IMR-90 (cell line): ENCODE measurements at regions not wholly inside any gene's neighbourhood (a gene's known extent, or its start where the extent isn't known, plus 50 kb on each side); places are given as distances from the start of the nearest gene placed in this dataset.

Source experiments
- ATAC-seq: fragments of 200-7000 bp; cut with Tn5 transposase; 2 replicates; pipeline ENCODE4 v1.9.1; 2020; ENCODE audit warnings: low read depth, mild to moderate bottlenecking, moderate library complexity
- BruUV-seq: library from RNA; stranded (reverse); fragments of 400-500 nt; replicated peaks from 2 replicates; lab custom pipeline; 2021; lab: Mats Ljungman, UMichigan
- CTCF ChIA-PET: fragments of 300-600 bp; formaldehyde crosslinking; extraction: SDS; loops from one replicate; lab custom pipeline; 2021; ENCODE audit warnings: antibody characterized with exemption; lab: Yijun Ruan, JAX
- POLR2A ChIA-PET: fragments of 300-600 bp; sonication (Branson Sonifier 250); formaldehyde crosslinking; loops from one replicate; lab custom pipeline; 2022; ENCODE audit warnings: antibody characterized with exemption; ENCODE audit not compliant: unreplicated experiment; lab: Charles Lee
- DNase-seq: peaks from one replicate; pipeline ENCODE4 v3.0.0; 2013
- H2AFZ ChIP-seq: replicated peaks from 2 replicates; pipeline ENCODE3; 2013; ENCODE audit warnings: low read length, mild to moderate bottlenecking; ENCODE audit not compliant: poor library complexity
- H2AK5ac ChIP-seq: 2 replicates; pipeline ENCODE4 v1.6.1; 2013; ENCODE audit warnings: low read depth, low read length, inconsistent platforms
- H2AK9ac ChIP-seq: replicated peaks from 2 replicates; pipeline ENCODE3; 2013; ENCODE audit warnings: mild to moderate bottlenecking, low read depth, low read length, moderate library complexity; ENCODE audit not compliant: poor library complexity
- H2BK120ac ChIP-seq: 2 replicates; pipeline ENCODE4 v1.6.1; 2013; ENCODE audit warnings: low read depth, low read length, inconsistent platforms
- H2BK15ac ChIP-seq: 3 replicates; pipeline ENCODE4 v1.6.1; 2013; ENCODE audit warnings: low read depth, low read length, inconsistent platforms
- H2BK20ac ChIP-seq: 2 replicates; pipeline ENCODE4 v1.6.1; 2013; ENCODE audit warnings: low read depth, mild to moderate bottlenecking, inconsistent platforms, low read length, moderate library complexity
- H2BK5ac ChIP-seq: 2 replicates; pipeline ENCODE4 v1.6.1; 2013; ENCODE audit warnings: mild to moderate bottlenecking, low read depth, low read length, inconsistent platforms; ENCODE audit not compliant: poor library complexity, severe bottlenecking
- H3K14ac ChIP-seq: replicated peaks from 2 replicates; pipeline ENCODE4 v1.6.1; 2013; ENCODE audit warnings: low read depth, low read length, inconsistent platforms
- H3K18ac ChIP-seq: 2 replicates; pipeline ENCODE4 v1.6.1; 2013; ENCODE audit warnings: low read depth, low read length, control low read depth
- H3K23ac ChIP-seq: 2 replicates; pipeline ENCODE4 v1.6.1; 2013; ENCODE audit warnings: low read depth, low read length, inconsistent platforms
- H3K27ac ChIP-seq: 2 replicates; pipeline ENCODE4 v1.5.1; 2013; ENCODE audit warnings: mild to moderate bottlenecking, control low read depth, low read length; ENCODE audit not compliant: insufficient read depth
- H3K27me3 ChIP-seq: 2 replicates; pipeline ENCODE4 v1.6.1; 2013; ENCODE audit warnings: low read length; ENCODE audit not compliant: control insufficient read depth, insufficient read depth
- H3K36me3 ChIP-seq: 2 replicates; pipeline ENCODE4 v1.6.1; 2013; ENCODE audit warnings: low read length, mixed read lengths; ENCODE audit not compliant: control insufficient read depth, insufficient read depth
- H3K4ac ChIP-seq: 2 replicates; pipeline ENCODE4 v1.6.1; 2013; ENCODE audit warnings: low read depth, low read length, inconsistent platforms
- H3K4me1 ChIP-seq: 2 replicates; pipeline ENCODE4 v1.6.1; 2013; ENCODE audit warnings: low read length, mixed read lengths; ENCODE audit not compliant: control insufficient read depth, insufficient read depth
- H3K4me2 ChIP-seq: 2 replicates; pipeline ENCODE4 v1.6.1; 2013; ENCODE audit warnings: low read depth, mild to moderate bottlenecking, control low read depth, low read length, moderate library complexity
- H3K4me3 ChIP-seq: 2 replicates; pipeline ENCODE4 v1.5.1; 2013; ENCODE audit warnings: low read depth, mild to moderate bottlenecking, control low read depth, low read length, moderate library complexity; ENCODE audit not compliant: insufficient read depth
- H3K56ac ChIP-seq: 2 replicates; pipeline ENCODE4 v1.6.1; 2013; ENCODE audit warnings: low read length, inconsistent platforms; ENCODE audit not compliant: insufficient read depth; ENCODE audit errors: extremely low read depth
- H3K79me1 ChIP-seq, 2 experiments: 2 replicates each; pipeline ENCODE4 v1.6.1; 2013; ENCODE audit warnings: low read length in 2 of 2, inconsistent platforms in 1 of 2, low read depth in 1 of 2
- H3K9ac ChIP-seq: 2 replicates; pipeline ENCODE4 v1.6.1; 2013; ENCODE audit warnings: low read depth, low read length, control low read depth
- H3K9me1 ChIP-seq: 2 replicates; pipeline ENCODE4 v1.6.1; 2013; ENCODE audit warnings: low read length, inconsistent platforms; ENCODE audit not compliant: insufficient read depth
- H3K9me3 ChIP-seq: 2 replicates; pipeline ENCODE4 v1.6.1; 2013; ENCODE audit warnings: low read length; ENCODE audit not compliant: control insufficient read depth, insufficient read depth
- H4K20me1 ChIP-seq: 2 replicates; pipeline ENCODE4 v1.6.1; 2013; ENCODE audit warnings: low read length, inconsistent platforms; ENCODE audit not compliant: insufficient read depth
- H4K5ac ChIP-seq: 2 replicates; pipeline ENCODE4 v1.6.1; 2013; ENCODE audit warnings: mild to moderate bottlenecking, low read depth, low read length, control low read depth
- H4K8ac ChIP-seq, 2 experiments: 2 replicates each; pipeline ENCODE4 v1.6.1; 2013; ENCODE audit warnings: low read depth in 2 of 2, low read length in 2 of 2, control low read depth in 1 of 2, inconsistent platforms in 1 of 2
- H4K91ac ChIP-seq: 2 replicates; pipeline ENCODE4 v1.6.1; 2013; ENCODE audit warnings: low read depth, low read length, inconsistent platforms; ENCODE audit not compliant: insufficient read depth
- CEBPB ChIP-seq: IDR thresholded peaks from 2 replicates; pipeline ENCODE4 v1.6.1; 2012; ENCODE audit warnings: low read depth, low read length, improper control_type of control experiment
- CHD1 ChIP-seq: IDR thresholded peaks from 2 replicates; pipeline ENCODE4 v1.6.1; 2012; ENCODE audit warnings: low read depth, low read length, improper control_type of control experiment
- MAFK ChIP-seq: IDR thresholded peaks from 2 replicates; pipeline ENCODE4 v1.6.1; 2012; ENCODE audit warnings: low read depth, low read length, improper control_type of control experiment
- MAZ ChIP-seq: IDR thresholded peaks from 2 replicates; pipeline ENCODE4 v1.6.1; 2012; ENCODE audit warnings: low read depth, mild to moderate bottlenecking, low read length, improper control_type of control experiment, moderate library complexity, borderline replicate concordance
- MXI1 ChIP-seq: IDR thresholded peaks from 2 replicates; pipeline ENCODE4 v1.6.1; 2012; ENCODE audit warnings: low read depth, mild to moderate bottlenecking, low read length, moderate library complexity, borderline replicate concordance
- NFE2L2 ChIP-seq: fragments of 150-350 bp; IDR thresholded peaks from 2 replicates; pipeline ENCODE4 v1.6.1; 2016; ENCODE audit warnings: low read depth, mild to moderate bottlenecking, low read length
- RCOR1 ChIP-seq: IDR thresholded peaks from 2 replicates; pipeline ENCODE4 v1.6.1; 2012; ENCODE audit warnings: mild to moderate bottlenecking, low read length, improper control_type of control experiment; ENCODE audit not compliant: insufficient replicate concordance
- RFX5 ChIP-seq: IDR thresholded peaks from 2 replicates; pipeline ENCODE4 v1.8.0; 2012; ENCODE audit warnings: low read depth, mild to moderate bottlenecking, low read length, moderate library complexity
- WGBS, 2 experiments: methylation state at CpG; one replicate each; pipeline versions ENCODE4 v1.1.5 to v1.1.7; 2013; ENCODE audit warnings: missing lambda C conversion rate in 2 of 2; ENCODE audit not compliant: insufficient read length in 1 of 2; ENCODE audit errors: extremely low coverage in 2 of 2; 5-methylcytosine and 5-hydroxymethylcytosine counted together
- dilution Hi-C: fragments of 300-500 bp; cut with HindIII; formaldehyde crosslinking; loops from one replicate; pipeline ENCODE4 v1.14.3; 2018; ENCODE audit warnings: low sequenced_read_pairs; ENCODE audit not compliant: unreplicated experiment
- in situ Hi-C: fragments of 300-500 bp; cut with MboI; formaldehyde crosslinking; loops from 3 replicates; pipeline ENCODE4 v1.14.3; 2019; ENCODE audit warnings: low sequenced_read_pairs, inconsistent platforms, mixed read lengths
- intact Hi-C: fragments of 100-400 bp; cut with micrococcal nuclease; formaldehyde crosslinking; loops from 2 replicates; pipeline ENCODE4 v1.10.0; 2022
- TF ChIP-seq, protein P1 (sequence below): conservative IDR thresholded peaks from 2 replicates; pipeline ENCODE4 v1.5.1; 2012; ENCODE audit warnings: mild to moderate bottlenecking, low read depth, low read length, improper control_type of control experiment

DNA sequence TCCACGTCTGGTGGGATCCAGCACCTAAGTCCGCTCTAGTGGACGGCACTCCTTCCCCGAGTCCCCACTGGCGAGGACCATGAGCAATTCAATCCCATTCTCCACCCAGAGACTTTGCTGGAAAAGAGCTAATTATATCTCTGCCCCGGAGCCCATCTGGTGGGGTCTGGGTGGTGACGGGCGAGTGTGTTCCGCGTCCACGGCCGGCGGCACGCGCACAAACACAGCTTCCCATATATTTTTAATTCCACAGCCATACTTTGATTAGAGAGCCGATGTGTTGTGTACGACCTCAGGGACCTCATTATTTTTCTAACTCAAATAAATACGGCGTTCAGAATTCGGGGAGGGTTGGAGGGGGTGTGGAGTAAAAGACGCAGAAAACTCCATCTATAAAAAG lies 64.1 kb upstream of the ADGRE5 start:
- intact Hi-C loops = no loop called here
- Histone ChIP-seq H3K9me3 (peaks cover 7% of the 10 kb centered on the region), H3K4me3 (no peak overlapping the region), H3K56ac (no peak overlapping the region), H3K14ac (no peak overlapping the region), H2AK9ac (no peak overlapping the region), H3K4ac (no peak overlapping the region), H4K8ac (no peak overlapping the region), H3K36me3 (no peaks in the 10 kb centered on the region), H2BK120ac (no peak overlapping the region), H3K4me2 (no peak overlapping the region), H3K27me3 (peaks cover 2% of the 10 kb centered on the region), H4K20me1 (no peaks in the 10 kb centered on the region), H3K79me1 (no peaks in the 10 kb centered on the region), H2BK15ac (no peak overlapping the region), H3K27ac (no peak overlapping the region), H4K5ac (no peak overlapping the region), H3K9ac (no peak overlapping the region), H2BK5ac (no peak overlapping the region), H3K4me1 (no peaks in the 10 kb centered on the region), H2AK5ac (no peak overlapping the region), H3K9me1 (no peaks in the 10 kb centered on the region), H4K91ac (no peak overlapping the region), H2BK20ac (no peak overlapping the region), H3K23ac (no peak overlapping the region), H3K18ac (no peak overlapping the region), H2AFZ (no peak overlapping the region)
- BruUV-seq = no TSS peak
- ATAC-seq (no peak), DNase-seq (no peak)
- dilution Hi-C loops = no loop called here
- POLR2A ChIA-PET = no interaction called here
- 80% methylated on average over 4 of the region's 21 CpGs; no CpG with 5 or more reads in 1 of the 2 experiments for WGBS, 2 experiments
- in situ Hi-C loops = no loop called here
- TF ChIP-seq NFE2L2 (no peak), CHD1 (no peak), MAZ (no peak), MXI1 (no peak), MAFK (no peak), RCOR1 (no peak), CEBPB (no peak), RFX5 (no peak)
- TF ChIP-seq, protein P1, sequence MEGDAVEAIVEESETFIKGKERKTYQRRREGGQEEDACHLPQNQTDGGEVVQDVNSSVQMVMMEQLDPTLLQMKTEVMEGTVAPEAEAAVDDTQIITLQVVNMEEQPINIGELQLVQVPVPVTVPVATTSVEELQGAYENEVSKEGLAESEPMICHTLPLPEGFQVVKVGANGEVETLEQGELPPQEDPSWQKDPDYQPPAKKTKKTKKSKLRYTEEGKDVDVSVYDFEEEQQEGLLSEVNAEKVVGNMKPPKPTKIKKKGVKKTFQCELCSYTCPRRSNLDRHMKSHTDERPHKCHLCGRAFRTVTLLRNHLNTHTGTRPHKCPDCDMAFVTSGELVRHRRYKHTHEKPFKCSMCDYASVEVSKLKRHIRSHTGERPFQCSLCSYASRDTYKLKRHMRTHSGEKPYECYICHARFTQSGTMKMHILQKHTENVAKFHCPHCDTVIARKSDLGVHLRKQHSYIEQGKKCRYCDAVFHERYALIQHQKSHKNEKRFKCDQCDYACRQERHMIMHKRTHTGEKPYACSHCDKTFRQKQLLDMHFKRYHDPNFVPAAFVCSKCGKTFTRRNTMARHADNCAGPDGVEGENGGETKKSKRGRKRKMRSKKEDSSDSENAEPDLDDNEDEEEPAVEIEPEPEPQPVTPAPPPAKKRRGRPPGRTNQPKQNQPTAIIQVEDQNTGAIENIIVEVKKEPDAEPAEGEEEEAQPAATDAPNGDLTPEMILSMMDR = no peak
- CTCF ChIA-PET = interaction anchor here (1.2 kb wide), 1 partner anchor 29 kb away, joined by 3 read pairs; no protein-coding TSS in a partner anchor
